G401.6 (cell line): ENCODE measurements at regions not wholly inside any gene's neighbourhood (a gene's known extent, or its start where the extent isn't known, plus 50 kb on each side); places are given as distances from the start of the nearest gene placed in this dataset.

Source experiments
- FAIRE-seq: peaks from 2 replicates; lab custom pipeline; 2012; peaks lifted over from hg19 to GRCh38; lab: Jason Lieb, UNC

GRCh38 chr4:19146038-19146437 lies 1105.7 kb upstream of the SLIT2 start:
- FAIRE-seq: no peak

- FAIRE-seq: no peak
Observed at GRCh38 chr4:19135895-19136633, 1114.5 kb upstream of the LCORL start.

DNA sequence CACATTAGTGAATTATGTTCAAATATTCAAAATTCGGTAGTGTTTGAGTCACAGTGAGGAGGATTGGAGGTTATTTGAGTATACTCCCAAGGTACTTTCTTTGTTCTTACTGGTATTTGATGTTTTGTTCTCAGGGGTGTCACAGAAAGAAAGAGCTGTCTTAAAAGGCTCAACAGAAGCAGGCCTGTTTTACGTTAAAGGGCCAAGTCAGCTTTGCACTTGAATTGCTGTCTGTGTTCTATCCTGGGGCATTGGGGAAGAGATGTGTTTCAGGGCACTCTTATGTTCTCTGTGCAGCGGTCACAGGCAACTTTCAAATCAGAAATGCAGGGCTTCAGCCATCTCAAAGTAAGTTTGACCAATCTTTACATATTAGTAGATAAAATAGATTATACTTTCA lies 1113.1 kb upstream of the LCORL start:
- FAIRE-seq: no peak

- no peak for FAIRE-seq
Observed at GRCh38 chr4:19133315-19133714, 1111.8 kb upstream of the LCORL start.

GRCh38 chr4:19130866-19131265 lies 1109.3 kb upstream of the LCORL start:
- FAIRE-seq: no peak

GRCh38 chr4:19128176-19128575 lies 1106.6 kb upstream of the LCORL start:
- FAIRE-seq: no peak

DNA sequence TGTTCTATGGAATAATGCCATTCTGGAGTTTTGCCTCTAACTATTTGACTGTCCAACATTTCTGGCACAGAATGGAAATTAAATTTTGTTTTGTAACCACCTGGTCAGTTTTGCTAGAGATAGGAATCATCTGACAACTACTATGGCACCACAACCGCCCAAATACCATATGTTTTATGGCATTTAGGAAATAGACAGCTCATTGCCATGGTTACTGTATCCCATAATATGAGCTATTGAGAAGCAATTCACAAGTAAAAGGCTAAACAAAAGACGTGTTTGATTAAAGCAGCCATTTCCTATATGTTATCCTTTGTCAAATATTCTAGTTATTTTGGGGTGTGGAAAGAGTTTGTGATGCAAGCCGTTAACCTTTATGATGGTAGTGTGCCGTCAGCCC lies 1105.3 kb upstream of the LCORL start:
- FAIRE-seq: no peak

DNA sequence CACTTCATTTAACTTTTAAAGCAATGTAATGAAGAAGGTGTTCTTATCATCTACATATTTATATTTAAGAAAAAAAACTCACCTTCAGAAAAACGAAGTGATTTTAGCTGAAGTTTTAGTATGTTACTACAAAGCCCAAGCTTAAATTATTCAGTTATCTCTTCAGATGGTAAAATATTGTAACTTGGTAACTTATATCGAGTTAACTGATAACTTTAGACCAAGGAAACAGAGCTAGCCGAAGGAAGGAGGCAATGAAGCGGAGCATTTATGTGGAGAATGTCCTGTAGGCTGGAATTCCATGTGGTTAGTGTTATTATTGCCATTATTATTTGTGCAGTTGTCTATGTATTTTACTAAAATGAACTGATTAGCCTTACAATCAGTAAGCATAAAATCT lies 1102.1 kb upstream of the LCORL start:
- no peak for FAIRE-seq

DNA sequence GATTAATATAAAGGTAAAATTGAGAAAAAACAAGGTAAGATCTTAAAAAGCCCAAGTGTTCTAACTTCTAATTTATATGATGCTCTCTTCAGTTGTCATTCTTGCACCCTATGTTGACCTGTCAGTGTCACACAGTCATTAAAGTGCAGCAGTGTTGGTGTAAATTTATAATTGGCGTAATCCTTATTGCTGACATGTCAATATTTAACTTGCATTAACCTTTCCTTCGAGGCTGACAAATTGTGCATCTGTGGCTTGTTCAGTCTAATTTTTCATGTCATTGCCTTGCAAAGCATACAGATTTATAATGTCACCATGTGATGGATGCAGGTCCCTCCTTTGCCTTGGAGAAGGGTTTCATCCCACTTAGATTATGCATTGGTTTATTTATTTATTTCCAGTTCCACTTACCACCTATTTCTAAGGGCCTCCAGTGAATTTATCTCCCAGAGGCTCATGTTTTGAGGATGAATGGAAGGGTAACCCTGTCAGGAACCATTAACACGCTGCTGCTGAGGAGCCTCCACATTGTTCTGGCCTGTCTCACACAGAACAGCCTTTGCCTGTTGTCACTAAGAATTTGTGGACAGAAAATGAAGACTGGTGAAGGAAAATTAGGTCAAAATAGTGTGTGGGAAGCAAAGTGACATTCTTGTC lies 1098.5 kb upstream of the LCORL start:
- no peak for FAIRE-seq

GRCh38 chr4:19117022-19117421 lies 1095.5 kb upstream of the LCORL start:
- no peak for FAIRE-seq

GRCh38 chr4:19104176-19104575 lies 1082.6 kb upstream of the LCORL start:
- FAIRE-seq: no peak

DNA sequence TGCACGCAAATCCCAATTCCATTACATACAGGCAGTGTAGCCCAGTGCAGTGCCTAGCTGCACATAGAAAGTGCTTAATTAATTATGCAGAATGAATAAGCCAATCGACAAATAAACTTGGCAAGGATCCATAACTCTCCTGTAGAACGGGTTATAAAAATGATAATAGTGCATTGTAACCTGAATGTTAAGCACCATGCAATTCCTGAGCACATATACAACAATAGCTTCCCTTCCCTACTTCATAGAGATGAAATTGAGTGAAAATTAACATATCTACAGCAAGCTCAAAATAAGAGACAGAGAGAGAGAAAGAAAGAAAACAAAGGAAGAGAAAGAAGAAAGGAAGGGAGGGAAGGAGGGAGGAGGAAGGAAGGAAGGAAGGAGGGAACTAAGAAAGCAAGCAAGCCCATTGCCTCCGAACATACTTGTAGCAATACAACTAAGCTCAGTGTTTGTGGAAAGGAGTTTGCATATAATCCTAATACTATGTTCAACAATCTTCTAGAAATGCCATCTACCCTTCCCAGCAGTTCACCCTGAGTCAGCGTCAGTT lies 1074.0 kb upstream of the LCORL start:
- FAIRE-seq: no peak

- FAIRE-seq: no peak
Observed at GRCh38 chr4:19093951-19094350, 1072.4 kb upstream of the LCORL start.

- no peak for FAIRE-seq
Observed at GRCh38 chr4:19092797-19093196, 1071.2 kb upstream of the LCORL start.

DNA sequence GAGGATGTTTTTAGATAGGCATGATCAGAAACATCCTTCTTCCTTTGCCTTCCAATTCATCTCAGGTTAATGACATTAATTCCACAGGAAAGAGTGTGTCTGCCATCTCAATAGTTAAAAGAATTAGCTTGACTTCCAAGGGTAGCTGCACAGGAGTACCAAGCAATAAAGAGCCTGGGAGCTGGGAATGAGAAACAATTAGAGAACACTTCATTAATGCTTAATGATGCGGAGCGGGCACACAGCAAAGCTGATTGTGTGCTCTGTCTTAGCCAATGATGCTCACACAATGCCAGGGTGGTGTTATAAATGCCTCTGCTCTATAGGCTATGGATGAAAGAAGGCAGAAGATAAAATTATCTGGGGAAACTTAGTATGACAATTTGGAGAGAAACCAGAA lies 1052.5 kb upstream of the LCORL start:
- FAIRE-seq: no peak

DNA sequence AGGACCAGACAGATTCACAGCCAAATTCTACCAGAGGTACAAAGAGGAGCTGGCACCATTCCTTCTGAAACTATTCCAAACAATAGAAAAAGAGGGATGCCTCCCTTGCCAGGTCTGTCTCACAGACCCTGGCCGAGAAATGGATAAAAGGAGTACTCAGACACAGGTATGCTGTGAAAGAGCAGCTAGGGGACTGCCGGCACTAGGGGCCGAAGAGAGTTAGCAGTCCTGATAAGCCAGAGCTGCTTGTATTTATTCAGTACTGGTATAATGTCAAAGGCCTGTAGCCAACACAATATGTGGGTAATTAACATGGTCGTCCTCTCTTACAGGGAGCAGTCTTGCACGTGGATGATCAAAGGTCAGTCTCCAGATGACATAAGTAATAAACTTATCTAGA lies 1042.1 kb upstream of the LCORL start:
- no peak for FAIRE-seq

DNA sequence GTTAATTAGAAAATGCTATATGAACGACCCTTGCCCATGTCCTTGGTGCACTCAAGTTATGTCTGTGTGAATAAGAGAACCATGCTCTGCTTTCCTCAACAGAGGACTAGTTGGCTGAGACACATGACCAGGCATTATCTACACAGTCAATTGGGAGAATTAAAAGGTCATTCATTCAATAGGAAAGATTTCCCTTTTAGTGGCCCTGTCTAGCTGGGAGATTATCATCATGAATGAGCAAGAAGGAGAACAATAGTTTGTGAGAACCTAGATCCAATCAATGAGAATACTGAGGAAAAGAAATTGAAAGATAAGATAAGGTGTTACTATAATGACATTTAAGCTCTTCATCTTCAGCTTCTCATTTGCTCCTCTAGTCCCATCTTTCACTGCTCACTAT lies 1033.4 kb upstream of the LCORL start:
- no peak for FAIRE-seq

DNA sequence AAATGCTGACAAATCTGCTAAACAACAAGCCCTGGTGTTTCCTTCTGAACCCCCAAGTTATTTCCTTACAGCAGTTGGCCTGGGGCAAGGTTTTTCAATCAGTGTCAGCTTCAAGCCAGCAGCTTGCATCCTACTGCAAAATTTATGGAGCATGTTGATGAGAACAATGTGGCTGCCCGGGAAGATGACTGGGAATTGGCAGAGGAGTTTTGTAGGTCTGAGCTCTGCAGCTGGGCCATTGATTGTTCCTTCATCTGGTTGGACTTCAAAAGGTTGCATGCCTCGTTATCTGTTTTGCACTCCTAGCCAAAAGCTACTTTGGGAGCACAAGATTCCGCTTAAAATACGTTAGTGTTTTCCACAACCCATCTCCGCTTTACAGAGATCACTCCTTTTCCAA lies 1030.3 kb upstream of the LCORL start:
- no peak for FAIRE-seq

DNA sequence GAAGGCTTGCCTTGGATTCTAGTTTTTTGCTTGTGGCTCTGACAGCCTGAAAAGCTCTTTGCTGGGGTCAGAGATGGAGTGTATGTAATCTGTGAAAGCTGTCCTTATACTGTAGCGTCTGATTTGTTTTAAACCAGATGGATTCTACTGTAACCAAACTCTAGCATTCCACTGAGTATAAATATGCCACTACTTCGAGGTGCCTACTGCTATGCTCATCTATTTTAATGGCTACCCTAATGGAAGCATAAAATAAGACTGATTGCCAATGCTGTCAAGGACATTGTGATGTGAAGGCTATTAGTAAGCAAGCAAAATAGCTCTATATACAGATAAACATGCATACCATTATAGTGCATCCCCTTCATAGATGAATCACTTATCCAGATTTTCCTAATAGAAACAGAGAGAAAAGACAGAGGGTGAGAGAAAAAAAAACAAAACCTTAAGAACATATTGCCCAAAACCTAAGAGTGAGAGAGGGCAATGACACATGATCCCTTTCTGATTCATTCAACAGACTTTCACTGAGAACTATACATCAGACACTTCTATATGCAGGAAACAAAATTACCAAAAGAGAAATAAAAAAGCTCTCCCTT lies 1025.8 kb upstream of the LCORL start:
- no peak for FAIRE-seq

- FAIRE-seq: no peak
Observed at GRCh38 chr4:19039816-19040215, 1018.3 kb upstream of the LCORL start.

DNA sequence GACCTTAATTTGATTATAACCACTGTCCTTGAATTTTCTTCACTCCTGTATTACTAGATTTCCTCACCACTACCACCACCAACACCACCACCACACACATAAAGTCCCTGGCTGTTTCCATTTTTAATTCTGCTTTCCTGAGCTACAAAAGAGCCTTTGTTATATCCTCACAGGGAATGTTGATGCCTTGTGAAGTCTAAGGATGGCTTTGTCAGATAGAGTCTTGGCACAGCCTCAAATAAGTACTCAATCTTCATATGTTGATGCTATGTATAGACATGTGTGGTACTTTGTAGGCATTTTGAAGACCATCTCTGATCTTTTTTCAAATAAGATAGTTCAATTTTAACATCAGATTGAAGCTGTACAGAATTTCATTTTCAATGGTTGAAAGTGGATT lies 1016.7 kb upstream of the LCORL start:
- no peak for FAIRE-seq

DNA sequence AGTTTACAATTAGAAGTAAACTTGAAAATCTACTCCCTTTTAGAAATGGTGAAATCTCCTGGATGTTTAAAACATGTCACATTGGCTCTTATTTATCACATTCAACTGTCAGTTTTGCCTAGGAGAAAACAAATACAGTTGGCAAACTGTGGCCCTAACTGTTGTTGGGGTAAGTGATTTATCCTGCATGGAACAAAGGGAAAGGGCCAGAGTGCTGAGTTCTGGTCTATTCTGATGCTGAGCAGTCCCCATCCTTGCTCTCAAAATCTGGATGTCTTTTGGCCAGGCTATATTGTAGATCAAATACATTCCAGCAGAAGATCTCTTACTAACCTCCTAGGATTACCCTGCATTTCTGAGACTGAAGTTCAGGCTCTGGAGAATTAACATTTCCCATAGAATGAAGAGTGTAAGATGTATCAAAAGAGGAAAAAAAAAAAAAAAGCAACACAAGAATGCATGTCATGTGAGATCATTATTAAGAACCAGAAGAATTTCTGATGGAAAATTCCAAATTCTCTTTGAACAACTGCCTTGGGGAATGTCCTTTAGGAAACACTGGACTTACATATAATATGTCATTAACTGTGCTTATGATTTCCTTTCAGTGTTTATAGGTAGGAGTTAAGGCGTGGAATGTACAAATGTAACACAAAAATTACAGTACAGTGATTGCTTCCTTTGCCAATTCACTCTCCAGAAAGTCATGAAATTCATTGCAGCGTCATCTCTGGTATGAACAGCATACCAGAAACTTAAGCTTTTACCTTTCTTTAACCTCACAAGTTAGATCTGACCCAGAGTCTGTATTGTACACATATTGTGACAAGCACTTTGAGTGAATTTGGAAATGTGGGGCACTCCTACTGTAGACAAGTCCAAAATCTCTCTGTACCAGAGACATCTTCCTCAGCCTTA lies 1012.5 kb upstream of the LCORL start:
- FAIRE-seq: no peak
